SK-N-SH (cell line): ENCODE measurements at regions not wholly inside any gene's neighbourhood (a gene's known extent, or its start where the extent isn't known, plus 50 kb on each side); places are given as distances from the start of the nearest gene placed in this dataset.

Source experiments
- CTCF ChIA-PET: fragments of 300-600, 350-600 bp; formaldehyde crosslinking; extraction: SDS; loops from one replicate; lab custom pipeline; 2021; lab: Yijun Ruan, JAX
- POLR2A ChIA-PET: fragments of 350-600 bp; sonication (Branson Sonifier 250); formaldehyde crosslinking; extraction: SDS; loops from one replicate; lab custom pipeline; 2020; ENCODE audit warnings: antibody characterized with exemption, inconsistent platforms; lab: Yijun Ruan, JAX
- DNase-seq: peaks from one replicate; pipeline ENCODE4 v3.0.0; 2012
- H2AFZ ChIP-seq: fragments of 200-600 bp; sonication (generic); 2 replicates; pipeline ENCODE4 v1.8.1; 2016; ENCODE audit warnings: antibody characterized with exemption, mild to moderate bottlenecking, low read depth
- H3F3A ChIP-seq: fragments of 200-600 bp; sonication (generic); replicated peaks from 2 replicates; pipeline ENCODE3; 2016; ENCODE audit warnings: antibody characterized with exemption, mild to moderate bottlenecking; ENCODE audit not compliant: insufficient read depth
- H3K27ac ChIP-seq, 2 experiments: fragments of 200-500 bp in 1 of 2; fragments of 200-600 bp in 1 of 2; sonication (Bioruptor generic) in 1 of 2; sonication (generic), shearing (Covaris generic) in 1 of 2; 2 replicates each; pipeline versions ENCODE4 v1.5.1 to v1.6.1; 2014 to 2016; ENCODE audit warnings: low read depth in 2 of 2, inconsistent platforms in 1 of 2, low read length in 1 of 2, mild to moderate bottlenecking in 1 of 2, mixed read lengths in 1 of 2
- H3K27me3 ChIP-seq: fragments of 200-600 bp; sonication (generic), shearing (Covaris generic); 2 replicates; pipeline ENCODE4 v1.6.1; 2016; ENCODE audit warnings: mixed run types; ENCODE audit not compliant: insufficient read depth
- H3K36me3 ChIP-seq, 2 experiments: fragments of 200-500 bp in 1 of 2; fragments of 200-600 bp in 1 of 2; sonication (Bioruptor generic) in 1 of 2; sonication (generic) in 1 of 2; replicated peaks in 1 of 2; 2 replicates each; pipeline versions ENCODE3 to v1.5.1; 2014 to 2016; ENCODE audit warnings: low read length in 1 of 2, mild to moderate bottlenecking in 1 of 2; ENCODE audit not compliant: insufficient read depth in 2 of 2, control insufficient read depth in 1 of 2
- H3K4me1 ChIP-seq, 2 experiments: fragments of 200-500 bp in 1 of 2; fragments of 200-600 bp in 1 of 2; sonication (Bioruptor generic) in 1 of 2; sonication (generic), shearing (Covaris generic) in 1 of 2; 2 replicates each; pipeline versions ENCODE4 v1.5.1 to v1.6.1; 2014 to 2016; ENCODE audit warnings: low read depth in 1 of 2, low read length in 1 of 2, mixed run types in 1 of 2; ENCODE audit not compliant: insufficient read depth in 2 of 2, control insufficient read depth in 1 of 2
- H3K4me2 ChIP-seq: fragments of 200-600 bp; sonication (generic), shearing (Covaris generic); 2 replicates; pipeline ENCODE4 v1.6.1; 2017; ENCODE audit warnings: mixed run types
- H3K4me3 ChIP-seq, 2 experiments: fragments of 200-500 bp in 1 of 2; fragments of 200-600 bp in 1 of 2; sonication (Bioruptor generic) in 1 of 2; sonication (generic), shearing (Covaris generic) in 1 of 2; 2 replicates each; pipeline versions ENCODE4 v1.5.1 to v1.8.1; 2014 to 2016; ENCODE audit warnings: low read depth in 2 of 2, inconsistent platforms in 1 of 2, low read length in 1 of 2, mild to moderate bottlenecking in 1 of 2, mixed read lengths in 1 of 2, moderate library complexity in 1 of 2
- H3K79me2 ChIP-seq: fragments of 200-600 bp; sonication (generic); 2 replicates; pipeline ENCODE4 v1.8.1; 2017; ENCODE audit warnings: mild to moderate bottlenecking; ENCODE audit not compliant: insufficient read depth
- H3K9ac ChIP-seq: fragments of 200-600 bp; sonication (generic); 2 replicates; pipeline ENCODE4 v1.6.1; 2017; ENCODE audit warnings: mixed run types
- H3K9me2 ChIP-seq: fragments of 200-600 bp; sonication (generic); 2 replicates; pipeline ENCODE4 v1.6.1; 2017; ENCODE audit warnings: mixed run types
- H3K9me3 ChIP-seq: fragments of 200-600 bp; sonication (generic); 2 replicates; pipeline ENCODE4 v1.6.1; 2017; ENCODE audit warnings: mixed run types, mild to moderate bottlenecking, moderate library complexity
- H4K20me1 ChIP-seq: fragments of 200-600 bp; sonication (generic); 2 replicates; pipeline ENCODE4 v1.6.1; 2017; ENCODE audit warnings: mild to moderate bottlenecking, mixed run types; ENCODE audit not compliant: insufficient read depth
- EZH2phosphoT487 ChIP-seq: fragments of 200-600 bp; sonication (generic); IDR thresholded peaks from 2 replicates; pipeline ENCODE4 v1.6.1; 2017; ENCODE audit warnings: low read depth, mixed run types, mild to moderate bottlenecking, antibody characterized with exemption, moderate library complexity, borderline replicate concordance
- FOSL2 ChIP-seq: IDR thresholded peaks from 2 replicates; pipeline ENCODE4 v1.4.0; 2012; ENCODE audit warnings: low read depth, mild to moderate bottlenecking, moderate library complexity, borderline replicate concordance
- GATA2 ChIP-seq: sonication (generic); formaldehyde crosslinking; IDR thresholded peaks from 2 replicates; pipeline ENCODE4 v1.5.0; 2020; ENCODE audit warnings: mild to moderate bottlenecking, missing genetic modification reagents
- MEF2A ChIP-seq: IDR thresholded peaks from 2 replicates; pipeline ENCODE4 v1.4.0; 2012; ENCODE audit warnings: low read depth, borderline replicate concordance
- MXI1 ChIP-seq: IDR thresholded peaks from 2 replicates; pipeline ENCODE4 v1.6.1; 2012; ENCODE audit warnings: mild to moderate bottlenecking, low read depth, low read length, improper control_type of control experiment
- NRF1 ChIP-seq: IDR thresholded peaks from 2 replicates; pipeline ENCODE4 v1.6.1; 2012; ENCODE audit warnings: low read depth, mild to moderate bottlenecking, low read length
- RCOR1 ChIP-seq: fragments of 150-350 bp; IDR thresholded peaks from 2 replicates; pipeline ENCODE4 v1.6.1; 2017; ENCODE audit warnings: antibody characterized with exemption, low read length
- RXRA ChIP-seq: IDR thresholded peaks from 2 replicates; pipeline ENCODE4 v1.4.0; 2012; ENCODE audit warnings: low read depth, mild to moderate bottlenecking, borderline replicate concordance
- SIN3A ChIP-seq: IDR thresholded peaks from 2 replicates; pipeline ENCODE4 v1.6.1; 2012; ENCODE audit warnings: low read depth, mild to moderate bottlenecking, low read length, moderate library complexity, borderline replicate concordance
- WGBS: methylation state at CpG from one replicate; pipeline ENCODE4 v1.1.6; 2017; ENCODE audit warnings: low lambda C conversion rate; 5-methylcytosine and 5-hydroxymethylcytosine counted together
- TF ChIP-seq, protein P1 (sequence below): fragments of 150-350 bp; IDR thresholded peaks from 2 replicates; pipeline ENCODE4 v1.6.1; 2017; ENCODE audit warnings: antibody characterized with exemption, low read length, low read depth, borderline replicate concordance
- TF ChIP-seq, protein P2 (sequence below): fragments of 150-350 bp; IDR thresholded peaks from 2 replicates; pipeline ENCODE4 v1.6.1; 2016; ENCODE audit warnings: mild to moderate bottlenecking, low read depth, low read length
- TF ChIP-seq, protein P3 (sequence below): IDR thresholded peaks from 2 replicates; pipeline ENCODE4; 2012
- TF ChIP-seq, protein P4 (sequence below): IDR thresholded peaks from 2 replicates; pipeline ENCODE4 v1.6.1; 2012; ENCODE audit warnings: mild to moderate bottlenecking, low read depth, low read length, moderate library complexity
- TF ChIP-seq, protein P5 (sequence below): IDR thresholded peaks from 2 replicates; pipeline ENCODE4 v1.4.0; 2012; ENCODE audit warnings: low read depth
- TF ChIP-seq, protein P6 (sequence below): IDR thresholded peaks from 2 replicates; pipeline ENCODE4 v1.4.0; 2012; ENCODE audit warnings: low read depth, borderline replicate concordance

DNA sequence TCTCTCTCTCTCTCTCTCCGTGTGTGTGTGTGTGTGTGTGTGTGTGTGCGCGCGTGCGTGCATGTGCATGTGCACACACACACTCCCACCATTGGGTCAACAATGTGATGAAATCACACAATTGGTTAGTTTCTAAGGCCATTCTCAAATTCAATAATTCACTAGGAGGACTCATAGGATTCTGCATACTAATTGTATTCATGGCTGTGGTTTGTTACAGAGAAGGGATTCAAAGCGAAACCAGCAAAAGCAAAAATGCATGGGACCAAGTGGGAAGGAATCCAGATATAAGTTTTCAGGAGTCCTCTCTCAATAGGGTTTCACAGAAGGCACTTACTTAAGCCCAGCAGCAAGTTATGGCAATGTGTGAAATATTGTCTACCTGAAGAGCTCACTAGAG lies 515.0 kb downstream of the PYDC2 start (continued):
- TF ChIP-seq MEF2A (no peak), GATA2 (no peak)

DNA sequence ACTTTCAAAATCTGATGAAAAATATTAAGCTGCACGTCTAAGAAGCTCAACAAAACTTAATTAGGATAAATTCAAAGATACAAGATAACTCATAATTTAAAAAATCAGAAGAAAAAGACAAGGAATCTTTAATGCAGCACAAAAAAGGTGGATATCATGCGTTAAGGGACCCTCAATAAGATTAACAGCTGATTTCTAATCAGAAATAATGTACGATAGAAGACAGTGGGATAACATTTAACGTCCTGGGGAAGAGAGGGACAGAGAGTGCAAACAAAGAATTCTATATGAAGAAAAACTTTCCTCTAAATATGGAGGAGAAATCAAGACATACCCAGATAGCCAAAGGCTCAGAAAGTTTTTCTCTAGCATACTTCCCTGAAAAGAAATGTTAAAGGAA lies 519.5 kb downstream of the PYDC2 start:
- Histone ChIP-seq H3K9me2 (no peaks in the 10 kb centered on the region), H3K9me3 (no peaks in the 10 kb centered on the region), H3K4me3 (no peak overlapping the region), H3K9ac (no peak overlapping the region), H3K27me3 (no peaks in the 10 kb centered on the region), H3K27ac (no peak overlapping the region), H2AFZ (no peak overlapping the region), H3F3A (no peaks in the 10 kb centered on the region), H3K4me1 (no peaks in the 10 kb centered on the region), H3K79me2 (no peaks in the 10 kb centered on the region), H3K4me2 (no peak overlapping the region), H4K20me1 (no peaks in the 10 kb centered on the region), H3K36me3 (no peaks in the 10 kb centered on the region)
- DNase-seq: no peak
- ChIA-PET CTCF (no interaction called here), POLR2A (no interaction called here)
- WGBS: 1% methylated on average over 4 of the region's 4 CpGs
- TF ChIP-seq RXRA: no peak
- TF ChIP-seq, protein P1, sequence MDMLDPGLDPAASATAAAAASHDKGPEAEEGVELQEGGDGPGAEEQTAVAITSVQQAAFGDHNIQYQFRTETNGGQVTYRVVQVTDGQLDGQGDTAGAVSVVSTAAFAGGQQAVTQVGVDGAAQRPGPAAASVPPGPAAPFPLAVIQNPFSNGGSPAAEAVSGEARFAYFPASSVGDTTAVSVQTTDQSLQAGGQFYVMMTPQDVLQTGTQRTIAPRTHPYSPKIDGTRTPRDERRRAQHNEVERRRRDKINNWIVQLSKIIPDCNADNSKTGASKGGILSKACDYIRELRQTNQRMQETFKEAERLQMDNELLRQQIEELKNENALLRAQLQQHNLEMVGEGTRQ: no peak
- TF ChIP-seq, protein P2, sequence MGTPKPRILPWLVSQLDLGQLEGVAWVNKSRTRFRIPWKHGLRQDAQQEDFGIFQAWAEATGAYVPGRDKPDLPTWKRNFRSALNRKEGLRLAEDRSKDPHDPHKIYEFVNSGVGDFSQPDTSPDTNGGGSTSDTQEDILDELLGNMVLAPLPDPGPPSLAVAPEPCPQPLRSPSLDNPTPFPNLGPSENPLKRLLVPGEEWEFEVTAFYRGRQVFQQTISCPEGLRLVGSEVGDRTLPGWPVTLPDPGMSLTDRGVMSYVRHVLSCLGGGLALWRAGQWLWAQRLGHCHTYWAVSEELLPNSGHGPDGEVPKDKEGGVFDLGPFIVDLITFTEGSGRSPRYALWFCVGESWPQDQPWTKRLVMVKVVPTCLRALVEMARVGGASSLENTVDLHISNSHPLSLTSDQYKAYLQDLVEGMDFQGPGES: no peak
- TF ChIP-seq MXI1: no peak
- no peak for TF ChIP-seq RCOR1
- TF ChIP-seq, protein P3, sequence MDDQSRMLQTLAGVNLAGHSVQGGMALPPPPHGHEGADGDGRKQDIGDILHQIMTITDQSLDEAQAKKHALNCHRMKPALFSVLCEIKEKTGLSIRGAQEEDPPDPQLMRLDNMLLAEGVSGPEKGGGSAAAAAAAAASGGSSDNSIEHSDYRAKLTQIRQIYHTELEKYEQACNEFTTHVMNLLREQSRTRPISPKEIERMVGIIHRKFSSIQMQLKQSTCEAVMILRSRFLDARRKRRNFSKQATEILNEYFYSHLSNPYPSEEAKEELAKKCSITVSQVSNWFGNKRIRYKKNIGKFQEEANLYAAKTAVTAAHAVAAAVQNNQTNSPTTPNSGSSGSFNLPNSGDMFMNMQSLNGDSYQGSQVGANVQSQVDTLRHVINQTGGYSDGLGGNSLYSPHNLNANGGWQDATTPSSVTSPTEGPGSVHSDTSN: no peak
- TF ChIP-seq GATA2: no peak
- TF ChIP-seq NRF1: no peak

DNA sequence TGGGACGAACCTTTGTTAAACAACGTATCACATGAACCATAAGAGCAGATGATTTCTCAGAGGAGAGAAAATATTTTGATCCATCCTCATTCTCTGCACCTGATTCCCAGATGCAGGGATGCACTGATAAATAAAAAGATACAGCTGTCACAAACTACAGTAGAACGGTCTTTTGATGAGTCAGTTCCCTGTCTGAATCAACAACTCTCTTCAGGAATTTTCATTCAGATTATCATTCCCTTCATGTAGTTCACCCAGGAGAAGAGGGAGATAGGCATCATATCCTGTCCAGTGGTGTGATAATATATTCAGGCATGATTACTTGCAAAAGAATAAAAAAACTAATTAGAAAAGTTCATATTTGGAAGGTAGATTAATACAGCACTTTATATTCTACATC lies 521.5 kb downstream of the PYDC2 start:
- Histone ChIP-seq H3K79me2 (no peaks in the 10 kb centered on the region), H3K9ac (no peak overlapping the region), H4K20me1 (no peaks in the 10 kb centered on the region), H3K27ac (no peak overlapping the region), H3K4me2 (no peak overlapping the region), H3F3A (no peaks in the 10 kb centered on the region), H3K9me2 (no peaks in the 10 kb centered on the region), H3K36me3 (no peaks in the 10 kb centered on the region), H3K9me3 (no peaks in the 10 kb centered on the region), H2AFZ (no peak overlapping the region), H3K4me1 (no peaks in the 10 kb centered on the region), H3K27me3 (no peaks in the 10 kb centered on the region), H3K4me3 (no peak overlapping the region)
- CTCF ChIA-PET: no interaction called here
- POLR2A ChIA-PET: no interaction called here
- DNase-seq: no peak
- WGBS: 8% methylated on average over 3 of the region's 3 CpGs
- TF ChIP-seq MXI1 (no peak), FOSL2 (no peak), SIN3A (no peak), EZH2phosphoT487 (no peak), RXRA (no peak)
- TF ChIP-seq, protein P4, sequence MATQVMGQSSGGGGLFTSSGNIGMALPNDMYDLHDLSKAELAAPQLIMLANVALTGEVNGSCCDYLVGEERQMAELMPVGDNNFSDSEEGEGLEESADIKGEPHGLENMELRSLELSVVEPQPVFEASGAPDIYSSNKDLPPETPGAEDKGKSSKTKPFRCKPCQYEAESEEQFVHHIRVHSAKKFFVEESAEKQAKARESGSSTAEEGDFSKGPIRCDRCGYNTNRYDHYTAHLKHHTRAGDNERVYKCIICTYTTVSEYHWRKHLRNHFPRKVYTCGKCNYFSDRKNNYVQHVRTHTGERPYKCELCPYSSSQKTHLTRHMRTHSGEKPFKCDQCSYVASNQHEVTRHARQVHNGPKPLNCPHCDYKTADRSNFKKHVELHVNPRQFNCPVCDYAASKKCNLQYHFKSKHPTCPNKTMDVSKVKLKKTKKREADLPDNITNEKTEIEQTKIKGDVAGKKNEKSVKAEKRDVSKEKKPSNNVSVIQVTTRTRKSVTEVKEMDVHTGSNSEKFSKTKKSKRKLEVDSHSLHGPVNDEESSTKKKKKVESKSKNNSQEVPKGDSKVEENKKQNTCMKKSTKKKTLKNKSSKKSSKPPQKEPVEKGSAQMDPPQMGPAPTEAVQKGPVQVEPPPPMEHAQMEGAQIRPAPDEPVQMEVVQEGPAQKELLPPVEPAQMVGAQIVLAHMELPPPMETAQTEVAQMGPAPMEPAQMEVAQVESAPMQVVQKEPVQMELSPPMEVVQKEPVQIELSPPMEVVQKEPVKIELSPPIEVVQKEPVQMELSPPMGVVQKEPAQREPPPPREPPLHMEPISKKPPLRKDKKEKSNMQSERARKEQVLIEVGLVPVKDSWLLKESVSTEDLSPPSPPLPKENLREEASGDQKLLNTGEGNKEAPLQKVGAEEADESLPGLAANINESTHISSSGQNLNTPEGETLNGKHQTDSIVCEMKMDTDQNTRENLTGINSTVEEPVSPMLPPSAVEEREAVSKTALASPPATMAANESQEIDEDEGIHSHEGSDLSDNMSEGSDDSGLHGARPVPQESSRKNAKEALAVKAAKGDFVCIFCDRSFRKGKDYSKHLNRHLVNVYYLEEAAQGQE: no peak
- TF ChIP-seq, protein P5, sequence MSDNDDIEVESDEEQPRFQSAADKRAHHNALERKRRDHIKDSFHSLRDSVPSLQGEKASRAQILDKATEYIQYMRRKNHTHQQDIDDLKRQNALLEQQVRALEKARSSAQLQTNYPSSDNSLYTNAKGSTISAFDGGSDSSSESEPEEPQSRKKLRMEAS: no peak
- TF ChIP-seq, protein P6, sequence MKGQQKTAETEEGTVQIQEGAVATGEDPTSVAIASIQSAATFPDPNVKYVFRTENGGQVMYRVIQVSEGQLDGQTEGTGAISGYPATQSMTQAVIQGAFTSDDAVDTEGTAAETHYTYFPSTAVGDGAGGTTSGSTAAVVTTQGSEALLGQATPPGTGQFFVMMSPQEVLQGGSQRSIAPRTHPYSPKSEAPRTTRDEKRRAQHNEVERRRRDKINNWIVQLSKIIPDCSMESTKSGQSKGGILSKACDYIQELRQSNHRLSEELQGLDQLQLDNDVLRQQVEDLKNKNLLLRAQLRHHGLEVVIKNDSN: no peak
- TF ChIP-seq, protein P2: no peak
